Uterus (tissue), 2 donors: ENCODE measurements at regions not wholly inside any gene's neighbourhood (a gene's known extent, or its start where the extent isn't known, plus 50 kb on each side); places are given as distances from the start of the nearest gene placed in this dataset.

ENCODE experiments used
- CTCF ChIP-seq, 4 experiments: fragments of 200-600 bp in 2 of 4; fragments of 450-650 bp in 2 of 4; sonication (generic) in 2 of 4; IDR thresholded peaks; one replicate each; pipeline ENCODE4 v1.5.1; 2016 to 2019; ENCODE audit warnings: antibody characterized with exemption in 4 of 4, mild to moderate bottlenecking in 2 of 4, moderate library complexity in 1 of 4
- POLR2A ChIP-seq, 2 donors: fragments of 450-650 bp; IDR thresholded peaks; one replicate each; pipeline ENCODE4 v1.6.1; 2016; ENCODE audit warnings: antibody characterized with exemption in 2 of 2, mild to moderate bottlenecking in 1 of 2, moderate library complexity in 1 of 2

GRCh38 chr2:133967326-133967725 is 286.5 kb upstream of the MGAT5 start:
- TF ChIP-seq POLR2A (IDR thresholded peaks at IDR 0.05): no peak
- no peak for TF ChIP-seq CTCF (IDR thresholded peaks at IDR 0.05)
